A673 (cell line): ENCODE measurements at regions not wholly inside any gene's neighbourhood (a gene's known extent, or its start where the extent isn't known, plus 50 kb on each side); places are given as distances from the start of the nearest gene placed in this dataset.

Experiments
- CTCF ChIP-seq: fragments of 300-800, 200-600 bp; sonication (generic); conservative IDR thresholded peaks from 2 replicates; pipeline ENCODE4 v1.5.1; 2017; ENCODE audit warnings: low read depth, mild to moderate bottlenecking, antibody characterized with exemption, low read length, moderate library complexity, mixed read lengths
- EZH2 ChIP-seq: fragments of 200-600 bp; sonication (generic); IDR thresholded peaks from 2 replicates; pipeline ENCODE4 v1.6.1; 2017; ENCODE audit warnings: borderline replicate concordance, low read depth, mild to moderate bottlenecking, mixed read lengths, antibody characterized with exemption, low read length; ENCODE audit not compliant: poor library complexity, severe bottlenecking

GRCh38 chr5:51479840-51480239, 96.6 kb downstream of the ISL1 start:
- TF ChIP-seq CTCF, result no peak
- no peak for TF ChIP-seq EZH2
